ENCODE measurements at regions not wholly inside any gene's neighbourhood (a gene's known extent, or its start where the extent isn't known, plus 50 kb on each side); places are given as distances from the start of the nearest gene placed in this dataset.

GRCh38 chr6:153511896-153512496 lies 380.9 kb upstream of the RGS17 start:
- POLR2A ChIA-PET: no interaction called here
- H3K4me3 Mint-ChIP-seq (ENCODE audit: unreplicated experiment): no peak overlapping the region
- no peaks in the 10 kb centered on the region for H3K27me3 Mint-ChIP-seq (ENCODE audit: insufficient read depth, unreplicated experiment)
- H3K9me3 Mint-ChIP-seq (ENCODE audit: unreplicated experiment): peaks cover 8% of the 10 kb centered on the region
- TF ChIP-seq, protein P1, sequence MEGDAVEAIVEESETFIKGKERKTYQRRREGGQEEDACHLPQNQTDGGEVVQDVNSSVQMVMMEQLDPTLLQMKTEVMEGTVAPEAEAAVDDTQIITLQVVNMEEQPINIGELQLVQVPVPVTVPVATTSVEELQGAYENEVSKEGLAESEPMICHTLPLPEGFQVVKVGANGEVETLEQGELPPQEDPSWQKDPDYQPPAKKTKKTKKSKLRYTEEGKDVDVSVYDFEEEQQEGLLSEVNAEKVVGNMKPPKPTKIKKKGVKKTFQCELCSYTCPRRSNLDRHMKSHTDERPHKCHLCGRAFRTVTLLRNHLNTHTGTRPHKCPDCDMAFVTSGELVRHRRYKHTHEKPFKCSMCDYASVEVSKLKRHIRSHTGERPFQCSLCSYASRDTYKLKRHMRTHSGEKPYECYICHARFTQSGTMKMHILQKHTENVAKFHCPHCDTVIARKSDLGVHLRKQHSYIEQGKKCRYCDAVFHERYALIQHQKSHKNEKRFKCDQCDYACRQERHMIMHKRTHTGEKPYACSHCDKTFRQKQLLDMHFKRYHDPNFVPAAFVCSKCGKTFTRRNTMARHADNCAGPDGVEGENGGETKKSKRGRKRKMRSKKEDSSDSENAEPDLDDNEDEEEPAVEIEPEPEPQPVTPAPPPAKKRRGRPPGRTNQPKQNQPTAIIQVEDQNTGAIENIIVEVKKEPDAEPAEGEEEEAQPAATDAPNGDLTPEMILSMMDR (IDR thresholded peaks at IDR 0.05; ENCODE audit: unreplicated experiment): peak; percentile 62
- peak overlapping the region; percentile 35 for H3K27ac Mint-ChIP-seq (ENCODE audit: low read depth, unreplicated experiment)
- DNase-seq (ENCODE audit: unreplicated experiment): peak; percentile 67
- no peaks in the 10 kb centered on the region for H3K36me3 Mint-ChIP-seq (ENCODE audit: insufficient read depth, unreplicated experiment)
- no peaks in the 10 kb centered on the region for H3K4me1 Mint-ChIP-seq (ENCODE audit: insufficient read depth, unreplicated experiment)
- BruUV-seq (replicated peaks): no TSS peak
- CTCF ChIA-PET: interaction anchor here (0.6 to 4.0 kb wide), 13 partner anchors 8 to 481 kb away, joined by 3 to 23 read pairs (median 3); no protein-coding TSS in a partner anchor
- intact Hi-C loops (cut with micrococcal nuclease): loop anchor here (1.0 kb wide), 3 partner anchors 281 to 480 kb away; no protein-coding TSS in a partner anchor

DNA sequence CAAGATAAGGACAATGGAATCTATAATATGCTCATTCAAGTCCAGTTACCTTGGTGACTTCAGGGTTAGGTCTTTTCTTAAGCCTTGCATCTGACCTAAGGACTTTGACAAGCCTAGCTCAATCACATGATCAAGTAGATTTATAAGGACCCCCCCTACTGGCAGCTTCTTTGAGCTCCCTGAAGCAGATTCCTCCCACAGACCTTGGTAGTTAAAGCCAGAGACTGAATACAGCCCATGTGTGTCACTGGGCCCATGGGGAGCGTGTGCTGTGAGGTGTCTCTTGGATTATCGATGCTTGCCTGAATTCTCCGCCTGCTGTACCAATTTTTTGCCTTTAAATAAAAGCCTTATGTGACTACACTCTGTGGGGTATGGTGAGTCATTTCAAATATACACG lies 372.7 kb upstream of the RGS17 start:
- CTCF ChIA-PET: interaction anchor here (0.8 to 1.3 kb wide), 2 partner anchors 8 to 273 kb away, joined by 3 to 5 read pairs; no protein-coding TSS in a partner anchor
- BruUV-seq (replicated peaks): no TSS peak
- H3K4me3 Mint-ChIP-seq (ENCODE audit: unreplicated experiment): no peak overlapping the region
- H3K9me3 Mint-ChIP-seq (ENCODE audit: unreplicated experiment): peaks cover under 1% of the 10 kb centered on the region
- TF ChIP-seq, protein P1 (IDR thresholded peaks at IDR 0.05; ENCODE audit: unreplicated experiment): no peak
- intact Hi-C loops (cut with micrococcal nuclease): no loop called here
- H3K27ac Mint-ChIP-seq (ENCODE audit: low read depth, unreplicated experiment): no peak overlapping the region
- H3K36me3 Mint-ChIP-seq (ENCODE audit: insufficient read depth, unreplicated experiment): no peaks in the 10 kb centered on the region
- H3K4me1 Mint-ChIP-seq (ENCODE audit: insufficient read depth, unreplicated experiment): no peaks in the 10 kb centered on the region
- POLR2A ChIA-PET: no interaction called here
- peak; percentile 8 for DNase-seq (ENCODE audit: unreplicated experiment)
- no peaks in the 10 kb centered on the region for H3K27me3 Mint-ChIP-seq (ENCODE audit: insufficient read depth, unreplicated experiment)

DNA sequence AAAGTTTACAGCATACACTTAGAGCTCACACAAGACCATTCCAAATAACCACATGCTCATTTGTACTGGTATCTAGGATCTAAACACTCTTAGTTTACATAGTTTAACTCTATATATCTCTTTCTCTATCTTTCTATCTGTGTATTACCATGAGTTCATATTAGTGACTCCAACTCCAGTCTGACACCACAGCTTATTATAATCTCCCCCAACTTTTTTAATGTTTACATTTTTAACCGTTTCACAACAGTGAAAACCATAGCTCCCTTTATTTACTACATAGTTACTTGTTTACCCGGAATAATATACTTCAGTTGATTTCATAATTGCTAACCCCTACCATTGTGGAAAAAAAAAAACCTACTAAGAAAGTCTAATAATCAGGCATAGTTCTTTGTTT lies 362.4 kb upstream of the RGS17 start:
- ChIA-PET CTCF (no interaction called here), POLR2A (no interaction called here)
- intact Hi-C loops (cut with micrococcal nuclease): no loop called here
- H3K36me3 Mint-ChIP-seq (ENCODE audit: insufficient read depth, unreplicated experiment): no peaks in the 10 kb centered on the region
- TF ChIP-seq, protein P1 (IDR thresholded peaks at IDR 0.05; ENCODE audit: unreplicated experiment): no peak
- H3K4me1 Mint-ChIP-seq (ENCODE audit: insufficient read depth, unreplicated experiment): no peaks in the 10 kb centered on the region
- no peak overlapping the region for H3K4me3 Mint-ChIP-seq (ENCODE audit: unreplicated experiment)
- BruUV-seq (replicated peaks): no TSS peak
- no peak overlapping the region for H3K27ac Mint-ChIP-seq (ENCODE audit: low read depth, unreplicated experiment)
- DNase-seq (ENCODE audit: unreplicated experiment): no peak
- H3K27me3 Mint-ChIP-seq (ENCODE audit: insufficient read depth, unreplicated experiment): no peaks in the 10 kb centered on the region
- peaks cover 17% of the 10 kb centered on the region for H3K9me3 Mint-ChIP-seq (ENCODE audit: unreplicated experiment)

- no peaks in the 10 kb centered on the region for H3K27me3 Mint-ChIP-seq (ENCODE audit: insufficient read depth, unreplicated experiment)
- intact Hi-C loops (cut with micrococcal nuclease): no loop called here
Measured at GRCh38 chr6:153489479-153489878, 358.4 kb upstream of the RGS17 start.

More at GRCh38 chr6:153489479-153489878, 358.4 kb upstream of the RGS17 start:
- BruUV-seq (replicated peaks): no TSS peak
- H3K27ac Mint-ChIP-seq (ENCODE audit: low read depth, unreplicated experiment): no peak overlapping the region
- ChIA-PET CTCF (interaction anchor here (0.8 kb wide), 1 partner anchor 736 kb away, joined by 3 read pairs; no protein-coding TSS in a partner anchor), POLR2A (no interaction called here)
- H3K4me1 Mint-ChIP-seq (ENCODE audit: insufficient read depth, unreplicated experiment): no peaks in the 10 kb centered on the region
- H3K9me3 Mint-ChIP-seq (ENCODE audit: unreplicated experiment): peaks cover 11% of the 10 kb centered on the region
- no peaks in the 10 kb centered on the region for H3K36me3 Mint-ChIP-seq (ENCODE audit: insufficient read depth, unreplicated experiment)
- no peak for DNase-seq (ENCODE audit: unreplicated experiment)
- TF ChIP-seq, protein P1 (IDR thresholded peaks at IDR 0.05; ENCODE audit: unreplicated experiment): no peak
- H3K4me3 Mint-ChIP-seq (ENCODE audit: unreplicated experiment): no peak overlapping the region

All from MCF 10A (cell line).